Liver (tissue), 8 donors: ENCODE measurements at regions not wholly inside any gene's neighbourhood (a gene's known extent, or its start where the extent isn't known, plus 50 kb on each side); places are given as distances from the start of the nearest gene placed in this dataset.

ENCODE experiments used
- DNase-seq: peaks from one replicate; pipeline ENCODE4 v3.0.0-alpha.2; 2017; ENCODE audit warnings: low spot score
- H3K27ac ChIP-seq, 2 donors: one replicate each; pipeline ENCODE4 v1.7.0; 2013; ENCODE audit warnings: inconsistent platforms in 2 of 2, low read length in 2 of 2, control low read depth in 1 of 2, low read depth in 1 of 2, mild to moderate bottlenecking in 1 of 2
- H3K27me3 ChIP-seq, 4 donors: one replicate each; pipeline versions ENCODE4 v1.6.1 to v1.7.0; 2013; ENCODE audit warnings: low read length in 3 of 4, inconsistent platforms in 1 of 4, mild to moderate bottlenecking in 1 of 4, moderate library complexity in 1 of 4; ENCODE audit not compliant: control insufficient read depth in 4 of 4, insufficient read depth in 4 of 4
- H3K36me3 ChIP-seq, 4 donors: one replicate each; pipeline versions ENCODE4 v1.6.1 to v1.7.0; 2013; ENCODE audit warnings: low read length in 3 of 4, mild to moderate bottlenecking in 3 of 4, low read depth in 1 of 4, moderate library complexity in 1 of 4; ENCODE audit not compliant: control insufficient read depth in 4 of 4, insufficient read depth in 3 of 4
- H3K4me1 ChIP-seq, 4 donors: one replicate each; pipeline versions ENCODE4 v1.6.1 to v1.7.0; 2013; ENCODE audit warnings: low read length in 3 of 4, mild to moderate bottlenecking in 3 of 4, moderate library complexity in 1 of 4; ENCODE audit not compliant: control insufficient read depth in 4 of 4, insufficient read depth in 4 of 4
- H3K4me3 ChIP-seq, 3 donors: one replicate each; pipeline versions ENCODE4 v1.6.1 to v1.7.0; 2013; ENCODE audit warnings: low read length in 3 of 3, control low read depth in 1 of 3, low read depth in 1 of 3, mild to moderate bottlenecking in 1 of 3
- H3K9ac ChIP-seq, 2 donors: one replicate each; pipeline ENCODE4 v1.7.0; 2013; ENCODE audit warnings: low read length in 2 of 2, mild to moderate bottlenecking in 2 of 2, moderate library complexity in 2 of 2, control low read depth in 1 of 2, low read depth in 1 of 2
- H3K9me3 ChIP-seq, 4 donors: one replicate each; pipeline versions ENCODE4 v1.6.1 to v1.7.0; 2013; ENCODE audit warnings: low read length in 3 of 4; ENCODE audit not compliant: control insufficient read depth in 4 of 4
- CTCF ChIP-seq: fragments of 150-350 bp; IDR thresholded peaks from 2 replicates; pipeline ENCODE4 v1.5.1; 2017; ENCODE audit warnings: improper control_type of control experiment, low read depth, low read length; ENCODE audit not compliant: missing input control
- EGR1 ChIP-seq, 2 donors: IDR thresholded peaks; 2 replicates each; pipeline ENCODE4 v1.6.1; 2016 to 2018; ENCODE audit warnings: antibody characterized with exemption in 2 of 2, low read depth in 2 of 2
- FOXA1 ChIP-seq: IDR thresholded peaks from 2 replicates; pipeline ENCODE4 v1.6.1; 2016; ENCODE audit warnings: antibody characterized with exemption
- FOXA2 ChIP-seq: IDR thresholded peaks from 2 replicates; pipeline ENCODE4 v1.6.1; 2016; ENCODE audit warnings: antibody characterized with exemption
- HNF4A ChIP-seq, 2 donors: conservative IDR thresholded peaks; 2 replicates each; pipeline ENCODE4 v1.6.1; 2016; ENCODE audit warnings: antibody characterized with exemption in 2 of 2, mild to moderate bottlenecking in 2 of 2
- HNF4G ChIP-seq: IDR thresholded peaks from 2 replicates; pipeline ENCODE4 v1.6.1; 2016; ENCODE audit warnings: antibody characterized with exemption
- JUND ChIP-seq, 2 donors: IDR thresholded peaks; 2 replicates each; pipeline ENCODE4 v1.6.1; 2016; ENCODE audit warnings: antibody characterized with exemption in 2 of 2
- MAX ChIP-seq: IDR thresholded peaks from 2 replicates; pipeline ENCODE4 v1.6.1; 2016; ENCODE audit warnings: antibody characterized with exemption
- NR2F2 ChIP-seq: IDR thresholded peaks from 2 replicates; pipeline ENCODE4 v1.6.1; 2016; ENCODE audit warnings: antibody characterized with exemption
- RAD21 ChIP-seq, 2 donors: IDR thresholded peaks; 2 replicates each; pipeline ENCODE4 v1.6.1; 2016; ENCODE audit warnings: antibody characterized with exemption in 2 of 2, mild to moderate bottlenecking in 2 of 2
- REST ChIP-seq: IDR thresholded peaks from 2 replicates; pipeline ENCODE4 v1.6.1; 2016; ENCODE audit warnings: antibody characterized with exemption, mild to moderate bottlenecking
- RXRA ChIP-seq, 2 donors: IDR thresholded peaks; 2 replicates each; pipeline ENCODE4 v1.6.1; 2017 to 2018; ENCODE audit warnings: antibody characterized with exemption in 2 of 2, mild to moderate bottlenecking in 1 of 2
- SP1 ChIP-seq: IDR thresholded peaks from 2 replicates; pipeline ENCODE4 v1.6.1; 2018; ENCODE audit warnings: antibody characterized with exemption, mild to moderate bottlenecking
- TAF1 ChIP-seq: conservative IDR thresholded peaks from 2 replicates; pipeline ENCODE4 v1.6.1; 2016; ENCODE audit warnings: antibody characterized with exemption, mild to moderate bottlenecking
- YY1 ChIP-seq: IDR thresholded peaks from 2 replicates; pipeline ENCODE4 v1.6.1; 2016; ENCODE audit warnings: antibody characterized with exemption, mild to moderate bottlenecking
- ZBTB33 ChIP-seq: IDR thresholded peaks from 2 replicates; pipeline ENCODE4 v1.6.1; 2016; ENCODE audit warnings: antibody characterized with exemption
- WGBS: extraction: QIAGEN DNeasy Blood & Tissue Kit; methylation state at CpG from one replicate; pipeline ENCODE4 v1.1.7; 2013; 5-methylcytosine and 5-hydroxymethylcytosine counted together
- donor health status: healthy.
- donor health status: healthy.
- donor health status: healthy.
- donor health status: healthy.
- donor health status: healthy.

GRCh38 chr2:120541553-120541932 is 194.1 kb upstream of the GLI2 start (continued):
- TF ChIP-seq REST, result no peak

GRCh38 chr2:120541972-120542670 is 193.5 kb upstream of the GLI2 start:
- no peaks in the 10 kb centered on the region for H3K36me3 ChIP-seq
- peaks cover 16 to 36% (median 28%) of the 10 kb centered on the region in 4 donors for H3K4me1 ChIP-seq
- peak overlapping the region; percentile 74 for H3K27ac ChIP-seq
- TF ChIP-seq MAX, result no peak
- TF ChIP-seq RAD21 (IDR thresholded peaks at IDR 0.05), result no peak
- no peak for TF ChIP-seq HNF4A (conservative IDR thresholded peaks at IDR 0.05)
- no peak for TF ChIP-seq JUND (IDR thresholded peaks at IDR 0.05)
- no peak for TF ChIP-seq TAF1
- TF ChIP-seq FOXA1, result no peak
- no peak for TF ChIP-seq YY1
- no peak for TF ChIP-seq CTCF
- WGBS, result 89% methylated on average over 7 of the region's 7 CpGs
- H3K27me3 ChIP-seq, result no peaks in the 10 kb centered on the region
- no peaks in the 10 kb centered on the region for H3K9me3 ChIP-seq
- no peak overlapping the region for H3K9ac ChIP-seq
- H3K4me3 ChIP-seq, result no peak overlapping the region
- no peak for DNase-seq

- H3K9ac ChIP-seq, result no peak overlapping the region
- no peak for DNase-seq
- no peaks in the 10 kb centered on the region for H3K9me3 ChIP-seq
- no peaks in the 10 kb centered on the region for H3K27me3 ChIP-seq
- 53% methylated on average over 13 of the region's 13 CpGs for WGBS
- H3K4me1 ChIP-seq, result peaks cover 18 to 36% (median 31%) of the 10 kb centered on the region in 4 donors
- H3K4me3 ChIP-seq, result no peak overlapping the region
- TF ChIP-seq EGR1 (IDR thresholded peaks at IDR 0.05; ENCODE audit: low read depth in 2 of 2) (no peak), YY1 (peak; percentile 68), NR2F2 (no peak), HNF4A (conservative IDR thresholded peaks at IDR 0.05) (peak; percentile 76 to 85), ZBTB33 (peak; percentile 46), CTCF (no peak), JUND (IDR thresholded peaks at IDR 0.05) (peak in 1 of 2 donors; percentile 37), RXRA (IDR thresholded peaks at IDR 0.05) (peak in 1 of 2 donors; percentile 70), FOXA1 (no peak), RAD21 (IDR thresholded peaks at IDR 0.05) (peak; percentile 4 to 14), MAX (peak; percentile 62), HNF4G (peak; percentile 7), FOXA2 (no peak), SP1 (peak; percentile 57)
- no peaks in the 10 kb centered on the region for H3K36me3 ChIP-seq
- peak overlapping the region; percentile 46 to 74 for H3K27ac ChIP-seq
Measured at GRCh38 chr2:120542911-120543527, 192.6 kb upstream of the GLI2 start.
